KOPT-K1 (cell line): ENCODE measurements at regions not wholly inside any gene's neighbourhood (a gene's known extent, or its start where the extent isn't known, plus 50 kb on each side); places are given as distances from the start of the nearest gene placed in this dataset.

Experiments
- H3K27ac ChIP-seq: fragments of 200-600 bp; sonication (generic); 2 replicates; pipeline ENCODE4 v1.5.1; 2016; ENCODE audit warnings: antibody characterized with exemption, mild to moderate bottlenecking, low read depth, low read length; ENCODE audit not compliant: poor library complexity, severe bottlenecking
- H3K36me3 ChIP-seq: fragments of 200-600 bp; sonication (generic); 2 replicates; pipeline ENCODE4 v1.5.1; 2017; ENCODE audit warnings: antibody characterized with exemption, mild to moderate bottlenecking, low read length, moderate library complexity; ENCODE audit not compliant: insufficient read depth
- H3K9me3 ChIP-seq: fragments of 200-600 bp; sonication (generic); 2 replicates; pipeline ENCODE4 v1.5.1; 2017; ENCODE audit warnings: antibody characterized with exemption, low read length, mild to moderate bottlenecking; ENCODE audit not compliant: insufficient read depth, poor library complexity, severe bottlenecking

GRCh38 chr5:123671711-123672456, 159.9 kb downstream of the CSNK1G3 start:
- no peak overlapping the region for H3K27ac ChIP-seq
- H3K36me3 ChIP-seq, result no peaks in the 10 kb centered on the region

GRCh38 chr5:123671042-123671441, 159.1 kb downstream of the CSNK1G3 start:
- no peak overlapping the region for H3K27ac ChIP-seq
- no peaks in the 10 kb centered on the region for H3K9me3 ChIP-seq
- H3K36me3 ChIP-seq, result no peaks in the 10 kb centered on the region

More at GRCh38 chr5:123671711-123672456, 159.9 kb downstream of the CSNK1G3 start:
- no peaks in the 10 kb centered on the region for H3K9me3 ChIP-seq
